ENCODE measurements at regions not wholly inside any gene's neighbourhood (a gene's known extent, or its start where the extent isn't known, plus 50 kb on each side); places are given as distances from the start of the nearest gene placed in this dataset.

- no peak for TF ChIP-seq E2F8 (IDR thresholded peaks at IDR 0.05; ENCODE audit: low read depth, partially characterized antibody)
- peak; percentile 41; the same call in 1 of the 2 replicates for TF ChIP-seq FOXP4 (CRISPR knock-in tag; IDR thresholded peaks at IDR 0.05; ENCODE audit: borderline replicate concordance)
- no peak for TF ChIP-seq RBM17 (IDR thresholded peaks at IDR 0.05; ENCODE audit: borderline replicate concordance, low read depth, low read length)
- peak; percentile 54; the same call in 1 of the 2 replicates for TF ChIP-seq GATA2 (CRISPR knock-in tag; IDR thresholded peaks at IDR 0.05)
- no peak for TF ChIP-seq MEIS2 (IDR thresholded peaks at IDR 0.05; ENCODE audit: partially characterized antibody)
- TF ChIP-seq ZNF583 (CRISPR knock-in tag; IDR thresholded peaks at IDR 0.05) = no peak
- TF ChIP-seq RCOR1 (IDR thresholded peaks at IDR 0.05; ENCODE audit: borderline replicate concordance in 1 of 2, low read depth in 2 of 2, low read length in 2 of 2) = peak; percentile 15 to 62; a peak in 1 of 4 replicates
- peak in 1 of 2 experiments; percentile 70; a peak in 2 of 4 replicates for TF ChIP-seq MAZ (CRISPR knock-in tag; conservative IDR thresholded peaks at IDR 0.05 in 1 of 2, IDR thresholded peaks at IDR 0.05 in 1 of 2)
- TF ChIP-seq TEAD1 (CRISPR knock-in tag; IDR thresholded peaks at IDR 0.05) = peak; percentile 88 to 98
- TF ChIP-seq TOE1 (IDR thresholded peaks at IDR 0.05; ENCODE audit: borderline replicate concordance) = no peak
- TF ChIP-seq TOE1 (CRISPR knock-in tag; IDR thresholded peaks at IDR 0.05; ENCODE audit: borderline replicate concordance, low read depth) = peak; percentile 45; the same call in 1 of the 2 replicates
- no peak for TF ChIP-seq ETV6 (IDR thresholded peaks at IDR 0.05; ENCODE audit: borderline replicate concordance in 1 of 2, low read depth in 2 of 2, low read length in 1 of 2)
- TF ChIP-seq ETV6 (CRISPR knock-in tag; IDR thresholded peaks at IDR 0.05; ENCODE audit: borderline replicate concordance) = no peak
- no peak for TF ChIP-seq CBFA2T3 (IDR thresholded peaks at IDR 0.05)
- TF ChIP-seq KLF6 (CRISPR knock-in tag; IDR thresholded peaks at IDR 0.05; ENCODE audit: borderline replicate concordance) = no peak
- TF ChIP-seq TCFL5 (CRISPR knock-in tag; conservative IDR thresholded peaks at IDR 0.05) = no peak
- peak; percentile 88 for TF ChIP-seq TEAD2 (tag; IDR thresholded peaks at IDR 0.05)
- no peak for TF ChIP-seq SPI1 (IDR thresholded peaks at IDR 0.05; ENCODE audit: borderline replicate concordance, low read depth, low read length)
- TF ChIP-seq ZZZ3 (IDR thresholded peaks at IDR 0.05) = no peak
- no peak for TF ChIP-seq POU5F1 (IDR thresholded peaks at IDR 0.05; ENCODE audit: borderline replicate concordance, low read depth, low read length, partially characterized antibody)
- 0 out of 2 replicates have a peak, but pooled peaks have one; percentile 59 for TF ChIP-seq ADNP (tag; IDR thresholded peaks at IDR 0.05)
- peak; percentile 80; the same call in 1 of the 2 replicates for TF ChIP-seq ZNF12 (CRISPR knock-in tag; IDR thresholded peaks at IDR 0.05)
- TF ChIP-seq LARP7 (IDR thresholded peaks at IDR 0.05) = no peak
- no peak for TF ChIP-seq TAF7 (tag; IDR thresholded peaks at IDR 0.05)
Observed at GRCh38 chr6:157756708-157757429, 66.2 kb upstream of the SNX9 start (continued).

Data from K562 (cell line).